Inflammatory macrophage (primary cell): ENCODE measurements at regions not wholly inside any gene's neighbourhood (a gene's known extent, or its start where the extent isn't known, plus 50 kb on each side); places are given as distances from the start of the nearest gene placed in this dataset.
"Not testable (repeated sequence)": the region's sequence is repeated elsewhere in the genome, so short reads cannot be mapped to it uniquely, and the experiment has no call there.

ENCODE experiments used
- DNase-seq, 2 donors: peaks; one replicate each; pipeline ENCODE4 v3.0.0-alpha.2; 2020 to 2022

DNA sequence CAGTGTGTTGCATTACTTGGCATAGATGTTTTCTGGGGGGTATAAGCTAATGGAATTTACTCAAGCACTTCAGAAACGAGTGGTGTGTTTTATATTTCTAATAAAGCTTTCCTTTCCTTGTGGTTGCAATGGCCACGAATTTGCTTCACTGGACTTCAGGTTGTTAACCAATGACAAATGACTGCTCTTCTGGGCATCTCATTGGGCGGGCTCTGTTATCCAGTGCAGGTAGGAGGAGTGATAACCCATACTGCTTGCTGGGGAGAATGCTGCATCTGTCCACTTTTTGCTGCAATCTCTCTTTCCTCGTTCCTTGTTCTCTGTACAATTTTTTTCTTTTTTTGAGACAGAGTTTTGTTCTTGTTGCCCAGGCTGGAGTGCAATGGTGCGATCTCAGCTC is 80.0 kb upstream of the RPH3A start:
- no peak for DNase-seq

DNA sequence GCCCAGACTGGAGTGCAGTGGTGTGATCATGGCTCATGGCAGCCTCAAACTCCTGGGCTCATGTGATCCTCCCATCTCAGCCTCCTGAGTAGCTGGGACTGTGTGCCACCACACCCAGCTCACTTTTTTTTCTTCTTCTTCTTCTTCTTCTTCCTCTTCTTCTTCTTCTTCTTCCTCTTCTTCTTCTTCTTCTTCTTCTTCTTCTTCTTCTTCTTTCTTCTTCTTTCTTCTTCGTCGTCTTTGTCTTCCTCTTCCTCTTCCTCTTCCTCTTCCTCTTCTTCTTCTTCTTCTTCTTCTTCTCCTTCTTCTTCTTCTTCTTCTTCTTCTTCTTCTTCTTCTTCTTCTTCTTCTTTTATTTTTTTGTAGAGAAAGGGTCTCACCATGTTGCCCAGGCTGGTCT is 78.8 kb upstream of the RPH3A start:
- DNase-seq = not testable (repeated sequence)

DNA sequence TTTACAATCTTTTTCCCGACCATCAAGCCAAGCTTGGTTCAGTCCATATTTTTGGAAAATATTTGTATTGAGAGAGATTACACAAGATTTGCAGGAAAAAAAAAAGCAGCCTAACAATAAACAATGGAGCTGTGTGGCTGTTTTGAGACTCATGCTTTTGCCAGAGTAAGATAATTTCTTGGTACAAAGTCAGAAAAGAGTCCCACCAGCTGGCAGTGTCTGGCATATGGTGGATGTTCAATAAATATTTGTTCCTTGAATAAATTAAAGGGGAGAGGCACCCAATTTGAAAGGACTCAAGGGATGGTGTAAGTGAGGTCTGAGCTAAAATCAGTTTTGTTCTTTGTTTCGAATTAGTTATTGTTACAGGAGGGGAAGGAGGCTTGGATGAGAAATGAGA is 78.1 kb upstream of the RPH3A start:
- no peak for DNase-seq

DNA sequence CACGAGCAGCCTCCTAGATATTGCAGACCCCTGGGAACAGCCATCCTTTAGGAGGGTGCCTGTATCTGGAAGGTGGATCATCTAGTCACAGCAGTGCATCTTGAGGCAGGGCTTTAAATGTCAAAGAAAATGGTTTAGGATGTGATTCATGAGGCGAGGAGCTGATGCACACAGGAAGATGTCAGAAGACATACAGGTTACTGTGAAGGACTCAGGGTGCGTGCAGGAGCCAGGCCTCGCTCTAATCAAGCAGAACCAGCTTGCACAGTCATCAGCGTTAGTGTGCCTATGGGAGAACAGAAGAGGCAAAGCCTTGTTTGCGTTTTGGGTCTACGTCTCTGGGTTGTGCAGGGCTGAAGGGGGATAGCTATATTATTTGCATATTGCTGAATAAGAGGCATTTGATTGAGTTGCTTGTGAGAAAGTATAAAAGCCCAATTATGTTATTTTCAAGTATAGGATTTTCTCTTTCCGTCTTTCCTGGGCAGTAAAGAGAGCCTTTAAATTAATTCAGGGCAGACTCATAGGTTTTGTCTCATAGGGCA is 77.3 kb upstream of the RPH3A start:
- no peak for DNase-seq

DNA sequence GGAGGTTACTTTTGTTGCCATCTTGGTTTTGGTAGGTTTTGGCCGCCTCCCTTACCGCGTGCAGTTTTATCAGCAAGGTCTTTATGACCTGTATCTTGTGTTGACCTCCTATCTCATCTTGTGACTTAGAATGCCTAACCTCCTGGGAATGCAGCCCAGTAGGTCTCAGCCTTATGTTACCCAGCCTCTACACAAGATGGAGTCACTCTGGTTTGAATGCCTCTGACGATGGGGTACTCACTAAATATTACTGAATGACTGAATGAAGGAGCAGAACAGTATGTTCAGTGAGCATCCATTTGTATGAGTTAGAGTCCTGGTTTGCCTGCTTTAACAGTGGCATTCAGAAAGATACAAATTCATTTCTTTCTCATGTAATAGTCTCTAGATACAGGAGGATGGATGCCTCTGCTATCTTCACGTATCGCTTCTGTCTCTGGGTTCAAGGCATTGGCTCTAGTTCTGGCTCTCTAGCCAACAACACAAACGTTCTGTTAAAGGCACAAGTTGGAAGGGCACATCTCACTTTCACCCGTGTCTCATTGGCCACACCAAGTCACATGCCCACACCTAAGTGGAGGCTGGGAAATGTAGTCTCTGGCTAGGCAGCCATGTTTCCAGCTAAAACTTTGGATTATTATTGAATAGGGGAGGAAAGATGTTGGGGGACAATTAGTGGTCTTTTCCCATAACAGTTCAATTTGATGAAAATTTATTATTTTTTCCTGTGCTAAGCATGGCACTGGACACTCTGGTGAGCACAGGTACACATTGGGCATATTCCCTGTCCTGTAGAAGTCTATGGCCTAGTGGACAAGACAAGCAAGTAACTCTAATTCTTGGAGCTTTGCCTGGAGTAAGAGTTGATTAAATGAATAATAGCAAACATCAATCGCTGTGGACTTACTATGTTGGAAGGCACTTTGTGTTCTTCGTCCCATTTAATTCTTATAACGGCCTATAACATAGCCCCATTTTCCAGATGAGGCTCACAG is 75.2 kb upstream of the RPH3A start:
- peak in 1 of 2 donors; percentile 6 for DNase-seq

DNA sequence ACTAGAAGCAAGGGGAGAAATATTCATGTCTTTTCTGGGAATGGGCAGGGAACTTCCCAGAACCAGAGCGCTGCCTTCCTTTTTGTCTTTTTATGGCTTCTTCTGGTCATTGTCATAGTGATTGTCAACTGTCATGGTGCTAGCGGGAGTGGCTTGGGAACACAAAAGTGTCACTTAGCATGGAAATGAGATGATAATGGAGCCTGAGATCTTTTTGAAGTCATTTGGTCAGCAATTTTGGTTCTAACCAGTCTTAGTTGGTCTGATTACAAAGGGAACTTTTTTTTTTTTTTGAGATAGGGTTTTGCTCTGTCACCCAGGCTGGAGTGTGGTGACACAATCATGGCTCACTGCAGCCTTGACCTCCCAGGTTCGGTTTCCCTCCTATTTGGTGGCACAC is 62.7 kb upstream of the RPH3A start:
- no peak for DNase-seq

DNA sequence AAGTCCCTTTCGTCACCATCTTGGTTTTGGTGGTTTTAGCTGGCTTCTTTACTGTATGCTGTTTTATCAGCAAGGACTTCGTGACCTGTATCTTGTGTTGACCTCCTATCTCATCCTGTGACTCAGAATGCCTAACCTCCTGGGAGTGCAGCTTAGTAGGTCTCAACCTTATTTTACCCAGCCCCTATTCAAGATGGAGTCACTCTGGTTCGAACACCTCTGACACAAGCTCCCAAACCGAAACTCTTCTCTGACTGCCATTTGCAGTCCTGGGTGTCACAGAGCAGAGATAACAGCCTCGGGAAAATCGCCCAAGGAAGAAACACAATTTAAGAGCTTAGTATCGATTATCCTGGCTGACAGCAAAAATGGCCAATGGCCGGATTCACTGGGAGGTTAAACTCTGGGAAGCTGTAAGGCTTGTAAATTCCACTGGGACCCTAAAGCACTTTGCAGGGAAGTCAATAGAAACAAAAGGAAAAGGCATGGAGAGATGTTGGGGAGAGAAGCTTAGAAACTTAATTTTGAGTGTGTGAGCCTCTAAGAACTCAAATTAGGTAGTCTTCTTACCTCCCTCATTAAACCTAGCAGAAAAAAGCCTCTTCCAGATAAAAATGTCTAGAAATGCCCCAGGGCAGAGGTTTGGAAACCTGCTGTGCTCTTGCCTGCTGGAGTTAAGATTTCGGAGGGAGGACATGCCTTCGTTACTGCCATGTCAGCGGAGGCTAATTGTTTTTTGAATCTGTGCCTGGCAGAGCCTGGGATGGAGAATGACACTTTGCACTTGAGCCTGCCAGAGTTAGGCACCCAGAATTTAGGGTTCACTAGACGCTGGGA is 56.5 kb upstream of the RPH3A start:
- DNase-seq = no peak

DNA sequence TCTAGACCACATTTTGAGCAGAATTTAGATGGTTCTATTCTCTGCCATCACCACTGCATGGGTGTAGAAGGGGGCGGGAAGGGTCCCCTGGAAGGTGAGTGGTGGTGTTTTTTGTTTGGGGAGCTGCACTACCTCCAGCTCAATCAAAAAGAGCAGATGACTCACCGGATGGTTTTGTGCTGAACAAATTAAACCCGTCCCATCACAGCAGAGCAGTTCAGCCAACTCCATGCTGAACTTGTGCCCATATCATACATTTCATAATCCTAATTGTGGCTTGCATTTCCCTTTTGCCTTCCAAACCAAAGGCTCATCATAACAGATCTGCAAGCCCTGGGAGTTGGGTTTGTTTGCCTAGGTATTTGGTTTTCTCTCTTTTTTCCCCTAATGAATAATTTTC is 53.0 kb upstream of the RPH3A start:
- DNase-seq = no peak

DNA sequence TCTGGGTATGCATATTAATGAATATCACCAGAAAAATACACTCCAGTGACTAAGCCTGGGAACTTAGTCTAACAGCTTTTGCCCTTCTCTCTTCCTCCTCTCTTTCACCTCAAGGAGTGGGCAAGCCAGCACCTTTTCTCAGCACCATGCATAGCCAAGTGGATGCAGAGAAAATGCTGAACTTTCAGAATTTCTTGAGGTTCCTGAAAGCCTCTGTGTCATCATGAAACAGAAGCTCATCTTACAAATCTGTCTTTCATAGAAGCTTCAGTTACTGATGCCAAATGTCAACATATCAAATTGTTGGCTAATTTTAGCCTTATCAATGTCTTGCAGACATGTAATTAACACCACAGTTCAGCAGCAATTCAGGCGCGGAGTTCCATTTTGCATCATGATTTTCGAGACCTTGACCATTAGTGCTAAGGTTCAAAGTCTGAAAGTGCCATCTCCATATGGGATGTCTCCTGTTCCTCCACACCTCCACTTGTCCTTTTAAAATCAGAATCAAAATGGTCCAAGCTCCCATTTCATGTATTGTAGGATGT is 51.1 kb upstream of the RPH3A start:
- no peak for DNase-seq

DNA sequence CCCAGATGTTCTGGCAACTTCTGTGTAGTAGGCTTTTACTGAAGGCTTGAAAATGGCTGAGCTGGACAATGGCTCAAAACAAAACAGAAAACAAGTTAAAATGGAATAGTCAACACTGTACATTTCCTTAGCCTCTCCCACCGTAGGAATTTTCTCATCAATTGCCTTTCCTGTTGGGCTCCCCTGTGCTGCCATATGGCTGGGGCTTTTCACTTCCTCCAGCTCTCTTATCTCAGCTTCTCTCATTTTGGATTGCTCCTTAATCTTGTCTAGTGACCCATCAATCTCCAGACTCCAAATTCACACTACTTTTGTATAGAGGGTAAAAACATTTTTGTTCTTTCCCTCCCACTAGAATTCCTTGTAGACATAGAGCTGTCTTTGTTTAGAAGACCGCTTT is 50.4 kb upstream of the RPH3A start:
- DNase-seq = no peak
